ENCODE measurements at regions not wholly inside any gene's neighbourhood (a gene's known extent, or its start where the extent isn't known, plus 50 kb on each side); places are given as distances from the start of the nearest gene placed in this dataset.

GRCh38 chr15:39134282-39134681 lies 446.6 kb upstream of the THBS1 start:
- WGBS, 5 donors: 85 to 100% (median 92%) methylated on average over 1 of the region's 1 CpG
- no peak for TF ChIP-seq POLR2AphosphoS5 (IDR thresholded peaks at IDR 0.05)
- no peak for TF ChIP-seq CTCF (IDR thresholded peaks at IDR 0.05 in 8 of 11, conservative IDR thresholded peaks at IDR 0.05 in 3 of 11)
- TF ChIP-seq POLR2A (IDR thresholded peaks at IDR 0.05): no peak
- no peaks in the 10 kb centered on the region for H3K27me3 ChIP-seq (replicated peaks in 1 of 7)

GRCh38 chr15:39135989-39136388 lies 444.9 kb upstream of the THBS1 start:
- TF ChIP-seq CTCF (IDR thresholded peaks at IDR 0.05 in 8 of 11, conservative IDR thresholded peaks at IDR 0.05 in 3 of 11) (no peak), POLR2AphosphoS5 (IDR thresholded peaks at IDR 0.05) (no peak), POLR2A (IDR thresholded peaks at IDR 0.05) (no peak)
- WGBS, 5 donors: 82 to 98% (median 94%) methylated on average over 7 of the region's 7 CpGs

More at GRCh38 chr15:39134282-39134681, 446.6 kb upstream of the THBS1 start:
- H3K4me1 ChIP-seq: no peaks in the 10 kb centered on the region
- H3K4me3 ChIP-seq: no peak overlapping the region
- H3K36me3 ChIP-seq: no peaks in the 10 kb centered on the region
- H3K27ac ChIP-seq: no peak overlapping the region
- intact Hi-C loops (cut with DNase I; ENCODE audit: low total_unique reads): no loop called here
- no peak for DNase-seq
- no peaks in the 10 kb centered on the region for H3K9me3 ChIP-seq

GRCh38 chr15:39139431-39140059 lies 441.3 kb upstream of the THBS1 start:
- no peak for DNase-seq
- 48 to 66% (median 61%) methylated on average over 2 of the region's 2 CpGs for WGBS, 5 donors
- Histone ChIP-seq H3K4me3 (no peak overlapping the region), H3K9me3 (no peaks in the 10 kb centered on the region), H3K36me3 (no peaks in the 10 kb centered on the region), H3K27me3 (replicated peaks in 1 of 7) (no peaks in the 10 kb centered on the region), H3K4me1 (no peaks in the 10 kb centered on the region), H3K27ac (no peak overlapping the region)
- TF ChIP-seq CTCF (IDR thresholded peaks at IDR 0.05 in 8 of 11, conservative IDR thresholded peaks at IDR 0.05 in 3 of 11) (no peak), POLR2AphosphoS5 (IDR thresholded peaks at IDR 0.05) (no peak), POLR2A (IDR thresholded peaks at IDR 0.05) (no peak)
- intact Hi-C loops (cut with DNase I; ENCODE audit: low total_unique reads): no loop called here

More at GRCh38 chr15:39135989-39136388, 444.9 kb upstream of the THBS1 start:
- intact Hi-C loops (cut with DNase I; ENCODE audit: low total_unique reads): no loop called here
- H3K4me3 ChIP-seq: no peak overlapping the region
- no peak overlapping the region for H3K27ac ChIP-seq
- H3K4me1 ChIP-seq: no peaks in the 10 kb centered on the region
- no peaks in the 10 kb centered on the region for H3K36me3 ChIP-seq
- H3K9me3 ChIP-seq: no peaks in the 10 kb centered on the region
- no peaks in the 10 kb centered on the region for H3K27me3 ChIP-seq (replicated peaks in 1 of 7)
- no peak for DNase-seq

GRCh38 chr15:39140060-39140604 lies 440.7 kb upstream of the THBS1 start:
- H3K4me3 ChIP-seq: no peak overlapping the region
- H3K27ac ChIP-seq: no peak overlapping the region
- intact Hi-C loops (cut with DNase I; ENCODE audit: low total_unique reads): no loop called here
- H3K27me3 ChIP-seq (replicated peaks in 1 of 7): no peaks in the 10 kb centered on the region
- WGBS, 5 donors: 25 to 50% (median 32%) methylated on average over 3 of the region's 3 CpGs
- TF ChIP-seq POLR2A (IDR thresholded peaks at IDR 0.05) (no peak), CTCF (IDR thresholded peaks at IDR 0.05 in 8 of 11, conservative IDR thresholded peaks at IDR 0.05 in 3 of 11) (no peak), POLR2AphosphoS5 (IDR thresholded peaks at IDR 0.05) (no peak)
- H3K4me1 ChIP-seq: no peaks in the 10 kb centered on the region
- no peaks in the 10 kb centered on the region for H3K9me3 ChIP-seq
- no peak for DNase-seq
- H3K36me3 ChIP-seq: no peaks in the 10 kb centered on the region

Data from spleen (tissue), 11 donors.